H9 (cell line): ENCODE measurements at regions not wholly inside any gene's neighbourhood (a gene's known extent, or its start where the extent isn't known, plus 50 kb on each side); places are given as distances from the start of the nearest gene placed in this dataset.

Experiments
- DNase-seq: peaks from one replicate; pipeline ENCODE4 v3.0.0-alpha.2; 2017
- H2AFZ ChIP-seq: one replicate; pipeline ENCODE4 v1.6.1; 2013; ENCODE audit warnings: mild to moderate bottlenecking, low read length, control low read depth, moderate library complexity
- H2AK5ac ChIP-seq: 2 replicates; pipeline ENCODE4 v1.6.1; 2013; ENCODE audit warnings: low read length, control low read depth, mixed read lengths; ENCODE audit not compliant: insufficient read length
- H2BK120ac ChIP-seq: one replicate; pipeline ENCODE4 v1.6.1; 2013; ENCODE audit warnings: low read depth, mild to moderate bottlenecking, low read length, control low read depth, inconsistent platforms; ENCODE audit not compliant: poor library complexity, severe bottlenecking
- H2BK12ac ChIP-seq: 2 replicates; pipeline ENCODE4 v1.6.1; 2013; ENCODE audit warnings: low read length, control low read depth, mixed read lengths, low read depth; ENCODE audit not compliant: insufficient read length
- H2BK15ac ChIP-seq: 2 replicates; pipeline ENCODE4 v1.6.1; 2013; ENCODE audit warnings: low read depth, low read length, control low read depth
- H2BK20ac ChIP-seq: one replicate; pipeline ENCODE4 v1.6.1; 2013; ENCODE audit warnings: low read depth, mild to moderate bottlenecking, low read length, control low read depth, inconsistent platforms; ENCODE audit not compliant: poor library complexity, severe bottlenecking
- H2BK5ac ChIP-seq: 2 replicates; pipeline ENCODE4 v1.6.1; 2013; ENCODE audit warnings: low read length, control low read depth, mixed read lengths; ENCODE audit not compliant: insufficient read length
- H3K14ac ChIP-seq: 2 replicates; pipeline ENCODE4 v1.6.1; 2013; ENCODE audit warnings: low read length, control low read depth; ENCODE audit not compliant: insufficient read depth
- H3K18ac ChIP-seq: 2 replicates; pipeline ENCODE4 v1.6.1; 2013; ENCODE audit warnings: low read depth, mild to moderate bottlenecking, mixed read lengths, low read length, control low read depth; ENCODE audit not compliant: insufficient read length
- H3K23ac ChIP-seq: 2 replicates; pipeline ENCODE4 v1.6.1; 2013; ENCODE audit warnings: low read length, control low read depth, mixed read lengths, low read depth; ENCODE audit not compliant: insufficient read length
- H3K23me2 ChIP-seq: 2 replicates; pipeline ENCODE4 v1.6.1; 2013; ENCODE audit warnings: low read depth, mild to moderate bottlenecking, mixed read lengths, low read length, control low read depth; ENCODE audit not compliant: insufficient read length, poor library complexity, severe bottlenecking
- H3K27ac ChIP-seq: 2 replicates; pipeline ENCODE4 v1.5.1; 2013; ENCODE audit warnings: low read length, control low read depth, mixed read lengths, low read depth; ENCODE audit not compliant: insufficient read length
- H3K27me3 ChIP-seq: 2 replicates; pipeline ENCODE4 v1.6.1; 2013; ENCODE audit warnings: low read length, control low read depth, inconsistent platforms; ENCODE audit not compliant: insufficient read depth
- H3K4ac ChIP-seq: 2 replicates; pipeline ENCODE4 v1.6.1; 2013; ENCODE audit warnings: low read depth, mild to moderate bottlenecking, control low read depth, inconsistent platforms, low read length, moderate library complexity
- H3K4me1 ChIP-seq: 2 replicates; pipeline ENCODE4 v1.6.1; 2013; ENCODE audit warnings: low read length, control low read depth, inconsistent platforms; ENCODE audit not compliant: insufficient read depth
- H3K4me2 ChIP-seq: 2 replicates; pipeline ENCODE4 v1.6.1; 2013; ENCODE audit warnings: low read length, control low read depth, mixed read lengths; ENCODE audit not compliant: insufficient read length, insufficient read depth
- H3K56ac ChIP-seq: 2 replicates; pipeline ENCODE4 v1.6.1; 2013; ENCODE audit warnings: low read depth, mild to moderate bottlenecking, mixed read lengths, low read length, control low read depth; ENCODE audit not compliant: insufficient read length
- H3K79me1 ChIP-seq: 2 replicates; pipeline ENCODE4 v1.6.1; 2013; ENCODE audit warnings: low read depth, mild to moderate bottlenecking, moderate library complexity, low read length, control low read depth, inconsistent platforms; ENCODE audit not compliant: insufficient read depth, poor library complexity, severe bottlenecking
- H3K79me2 ChIP-seq: 2 replicates; pipeline ENCODE4 v1.6.1; 2013; ENCODE audit warnings: low read length, control low read depth, inconsistent platforms; ENCODE audit not compliant: insufficient read depth
- H3K9ac ChIP-seq: 2 replicates; pipeline ENCODE4 v1.6.1; 2013; ENCODE audit warnings: low read length, control low read depth, mixed read lengths; ENCODE audit not compliant: insufficient read length; ENCODE audit errors: extremely low read depth
- H3K9me3 ChIP-seq: one replicate; pipeline ENCODE4 v1.6.1; 2013; ENCODE audit warnings: low read depth, low read length, inconsistent platforms; ENCODE audit not compliant: control insufficient read depth
- H3T11ph ChIP-seq: one replicate; pipeline ENCODE4 v1.6.1; 2013; ENCODE audit warnings: mild to moderate bottlenecking, low read length, control low read depth, inconsistent platforms
- H4K20me1 ChIP-seq: one replicate; pipeline ENCODE4 v1.6.1; 2013; ENCODE audit not compliant: control insufficient read depth, insufficient read length, insufficient read depth
- H4K5ac ChIP-seq: 2 replicates; pipeline ENCODE4 v1.6.1; 2013; ENCODE audit warnings: low read depth, mild to moderate bottlenecking, mixed read lengths, low read length, control low read depth; ENCODE audit not compliant: insufficient read length
- H4K8ac ChIP-seq: replicated peaks from 2 replicates; pipeline ENCODE4 v1.6.1; 2013; ENCODE audit warnings: low read length, control low read depth, mixed read lengths, low read depth; ENCODE audit not compliant: insufficient read length
- H4K91ac ChIP-seq: 2 replicates; pipeline ENCODE4 v1.6.1; 2013; ENCODE audit warnings: low read depth, mild to moderate bottlenecking, moderate library complexity, mixed read lengths, low read length, control low read depth; ENCODE audit not compliant: insufficient read length
- H3K27ac Mint-ChIP-seq, 3 experiments: 2 replicates in 2 of 3; 3 replicates in 1 of 3; pipeline ENCODE4 v1.8.0; 2020 to 2021; ENCODE audit warnings: mixed read lengths in 3 of 3, mild to moderate bottlenecking in 1 of 3, moderate library complexity in 1 of 3
- H3K27me3 Mint-ChIP-seq: 2 replicates; pipeline ENCODE4 v1.8.0; 2021; ENCODE audit warnings: low read depth, mild to moderate bottlenecking, moderate library complexity, mixed read lengths
- H3K36me3 Mint-ChIP-seq, 3 experiments: 2 replicates in 2 of 3; 3 replicates in 1 of 3; pipeline ENCODE4 v1.8.0; 2020 to 2021; ENCODE audit warnings: low read depth in 3 of 3, mixed read lengths in 3 of 3; ENCODE audit not compliant: insufficient read depth in 1 of 3
- H3K4me1 Mint-ChIP-seq, 2 experiments: 2 replicates each; pipeline ENCODE4 v1.8.0; 2020; ENCODE audit warnings: mixed read lengths in 2 of 2
- H3K4me3 Mint-ChIP-seq, 2 experiments: 2 replicates in 1 of 2; 3 replicates in 1 of 2; pipeline ENCODE4 v1.8.0; 2020 to 2021; ENCODE audit warnings: mild to moderate bottlenecking in 2 of 2, mixed read lengths in 2 of 2, moderate library complexity in 1 of 2
- H3K9me3 Mint-ChIP-seq, 2 experiments: 2 replicates in 1 of 2; 3 replicates in 1 of 2; pipeline ENCODE4 v1.8.0; 2020; ENCODE audit warnings: mild to moderate bottlenecking in 2 of 2, mixed read lengths in 2 of 2, moderate library complexity in 1 of 2
- whole genome bisulfite sequencing: extraction: QIAGEN DNeasy Blood & Tissue Kit; methylation state at CpG from one replicate; pipeline ENCODE4 v1.1.7; 2013; ENCODE audit warnings: missing lambda C conversion rate, low lambda C conversion rate, mixed read lengths; ENCODE audit not compliant: insufficient read length; ENCODE audit errors: extremely low coverage; 5-methylcytosine and 5-hydroxymethylcytosine counted together
- TF ChIP-seq, protein P1 (sequence below): fragments of 200-600 bp; sonication (generic); conservative IDR thresholded peaks from 3 replicates; pipeline ENCODE4 v1.8.0; 2021; ENCODE audit warnings: antibody characterized with exemption, mild to moderate bottlenecking

DNA sequence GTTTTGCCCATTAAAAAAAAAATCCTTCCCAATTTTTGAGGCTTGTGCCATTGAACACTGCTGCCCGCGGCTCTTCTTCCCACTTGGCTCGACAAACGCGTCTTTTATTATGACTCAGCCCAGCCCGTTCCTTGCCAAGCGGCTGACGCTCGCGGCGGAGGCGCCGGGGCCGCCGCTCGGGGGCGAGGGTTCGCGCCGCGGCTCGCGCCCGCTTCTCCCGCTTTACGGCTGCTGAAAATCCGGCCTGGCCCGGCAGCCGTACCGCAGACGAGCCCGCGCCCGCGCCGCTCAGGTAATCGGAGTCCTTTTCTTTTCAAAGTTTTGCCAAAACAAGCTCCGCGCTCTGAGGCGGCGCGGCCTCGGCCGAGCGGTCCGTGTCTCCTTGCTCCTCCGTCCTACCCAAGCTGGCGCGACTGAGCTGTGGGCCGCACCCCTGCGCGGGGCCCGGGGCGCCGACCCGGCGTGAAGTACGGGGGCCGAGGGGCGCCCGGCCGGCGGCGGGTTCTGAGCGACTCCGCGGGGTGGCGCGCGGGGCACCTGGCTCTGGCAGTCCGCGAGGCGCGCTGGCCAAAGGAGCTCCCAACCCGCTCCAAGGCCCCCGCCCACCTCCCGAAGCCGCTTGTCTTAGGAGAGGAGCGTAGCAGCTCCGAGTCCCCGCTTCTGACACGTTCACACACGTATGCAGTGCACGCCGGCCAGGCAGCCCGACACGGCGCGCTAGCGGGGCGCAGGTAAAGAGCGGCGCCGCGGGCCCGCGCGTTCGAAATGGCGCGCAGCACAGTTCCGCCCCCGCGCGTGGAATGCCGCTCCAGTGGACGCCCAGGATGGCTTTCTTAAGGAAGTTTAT is 418.2 kb upstream of the NAALADL2 start:
- Histone ChIP-seq H3K23ac (no peak overlapping the region), H2BK5ac (no peak overlapping the region), H4K8ac (no peak overlapping the region), H2AFZ (peak overlapping the region; percentile 67), H3K27me3 (no peaks in the 10 kb centered on the region), H4K91ac (no peak overlapping the region), H4K5ac (no peak overlapping the region), H2BK20ac (no peak overlapping the region), H3K79me2 (no peaks in the 10 kb centered on the region; the same call in 1 of the 2 replicates), H3K9ac (peak overlapping the region; percentile 86), H3K23me2 (peaks cover 9% of the 10 kb centered on the region), H3K9me3 (no peaks in the 10 kb centered on the region), H3K4ac (no peak overlapping the region; the same call in 1 of the 2 replicates), H2BK120ac (no peak overlapping the region), H3K4me2 (peak overlapping the region; percentile 84), H2BK12ac (no peak overlapping the region), H3K18ac (peak overlapping the region; percentile 76), H3K27ac (peak overlapping the region; percentile 48), H3K56ac (no peak overlapping the region), H2AK5ac (no peak overlapping the region), H3K79me1 (no peaks in the 10 kb centered on the region), H3K4me1 (no peaks in the 10 kb centered on the region; the same call in 1 of the 2 replicates), H2BK15ac (no peak overlapping the region), H4K20me1 (no peaks in the 10 kb centered on the region), H3K14ac (peak overlapping the region; percentile 71), H3T11ph (no peak overlapping the region)
- Mint-ChIP-seq H3K4me1 (peaks cover 17 to 30% of the 10 kb centered on the region in 2 experiments), H3K27ac (peak overlapping the region; percentile 90 to 96 (median 95); a peak in 5 of 7 replicates), H3K9me3 (no peaks in the 10 kb centered on the region; a peak in 1 of 5 replicates), H3K36me3 (no peaks in the 10 kb centered on the region), H3K27me3 (no peaks in the 10 kb centered on the region), H3K4me3 (peak overlapping the region; percentile 76 to 89)
- DNase-seq = peak; percentile 90
- TF ChIP-seq, protein P1, sequence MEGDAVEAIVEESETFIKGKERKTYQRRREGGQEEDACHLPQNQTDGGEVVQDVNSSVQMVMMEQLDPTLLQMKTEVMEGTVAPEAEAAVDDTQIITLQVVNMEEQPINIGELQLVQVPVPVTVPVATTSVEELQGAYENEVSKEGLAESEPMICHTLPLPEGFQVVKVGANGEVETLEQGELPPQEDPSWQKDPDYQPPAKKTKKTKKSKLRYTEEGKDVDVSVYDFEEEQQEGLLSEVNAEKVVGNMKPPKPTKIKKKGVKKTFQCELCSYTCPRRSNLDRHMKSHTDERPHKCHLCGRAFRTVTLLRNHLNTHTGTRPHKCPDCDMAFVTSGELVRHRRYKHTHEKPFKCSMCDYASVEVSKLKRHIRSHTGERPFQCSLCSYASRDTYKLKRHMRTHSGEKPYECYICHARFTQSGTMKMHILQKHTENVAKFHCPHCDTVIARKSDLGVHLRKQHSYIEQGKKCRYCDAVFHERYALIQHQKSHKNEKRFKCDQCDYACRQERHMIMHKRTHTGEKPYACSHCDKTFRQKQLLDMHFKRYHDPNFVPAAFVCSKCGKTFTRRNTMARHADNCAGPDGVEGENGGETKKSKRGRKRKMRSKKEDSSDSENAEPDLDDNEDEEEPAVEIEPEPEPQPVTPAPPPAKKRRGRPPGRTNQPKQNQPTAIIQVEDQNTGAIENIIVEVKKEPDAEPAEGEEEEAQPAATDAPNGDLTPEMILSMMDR = no peak; the same call in 2 of the 3 replicates
- WGBS = no CpG with 5 or more reads among the region's 107 CpGs
